CD4-positive, alpha-beta memory T cell (primary cell): ENCODE measurements at regions not wholly inside any gene's neighbourhood (a gene's known extent, or its start where the extent isn't known, plus 50 kb on each side); places are given as distances from the start of the nearest gene placed in this dataset.

Source experiments
- CTCF ChIA-PET: fragments of 350-600 bp; sonication (Branson Sonifier 250); formaldehyde crosslinking; loops from one replicate; lab custom pipeline; 2021; ENCODE audit warnings: inconsistent platforms; ENCODE audit not compliant: partially characterized antibody; lab: Charles Lee
- POLR2A ChIA-PET: fragments of 350-600 bp; sonication (Branson Sonifier 250); formaldehyde crosslinking; loops from one replicate; lab custom pipeline; 2021; ENCODE audit not compliant: partially characterized antibody; lab: Charles Lee
- DNase-seq, 5 donors: peaks; one replicate each; pipeline versions ENCODE4 v3.0.0 to v3.0.0-alpha.2; 2020 to 2022; ENCODE audit warnings: mixed read lengths in 1 of 5
- H3K27ac ChIP-seq: one replicate; pipeline ENCODE4 v1.7.0; 2013; ENCODE audit warnings: low read depth, low read length
- H3K27me3 ChIP-seq: 2 replicates; pipeline ENCODE4 v1.7.0; 2013; ENCODE audit warnings: mild to moderate bottlenecking, low read length, moderate library complexity; ENCODE audit not compliant: insufficient read depth
- H3K36me3 ChIP-seq: 2 replicates; pipeline ENCODE4 v1.7.0; 2013; ENCODE audit warnings: mild to moderate bottlenecking, low read length, moderate library complexity; ENCODE audit not compliant: insufficient read depth
- H3K4me1 ChIP-seq: 2 replicates; pipeline ENCODE4 v1.7.0; 2013; ENCODE audit warnings: mild to moderate bottlenecking, low read length, moderate library complexity; ENCODE audit not compliant: insufficient read depth
- H3K4me3 ChIP-seq, 2 donors: one replicate each; pipeline ENCODE4 v1.7.0; 2013; ENCODE audit warnings: low read length in 2 of 2, mild to moderate bottlenecking in 1 of 2
- H3K9me3 ChIP-seq, 2 donors: one replicate each; pipeline ENCODE4 v1.7.0; 2013; ENCODE audit warnings: low read length in 2 of 2, control low read depth in 1 of 2; ENCODE audit not compliant: control insufficient read depth in 1 of 2
- H3K27ac Mint-ChIP-seq, 7 donors: one replicate each; pipeline ENCODE4 v1.8.0; 2020 to 2021; ENCODE audit warnings: mixed read lengths in 7 of 7, mild to moderate bottlenecking in 6 of 7, inconsistent platforms in 3 of 7, moderate library complexity in 3 of 7
- H3K27me3 Mint-ChIP-seq, 2 donors: one replicate each; pipeline ENCODE4 v1.8.0; 2020 to 2021; ENCODE audit warnings: mixed read lengths in 2 of 2
- H3K36me3 Mint-ChIP-seq, 2 donors: one replicate each; pipeline ENCODE4 v1.8.0; 2020 to 2021; ENCODE audit warnings: mixed read lengths in 2 of 2, inconsistent platforms in 1 of 2, mild to moderate bottlenecking in 1 of 2
- H3K4me1 Mint-ChIP-seq, 4 donors: one replicate each; pipeline ENCODE4 v1.8.0; 2020 to 2021; ENCODE audit warnings: mixed read lengths in 4 of 4, mild to moderate bottlenecking in 1 of 4
- H3K4me3 Mint-ChIP-seq, 8 donors: one replicate each; pipeline ENCODE4 v1.8.0; 2020 to 2021; ENCODE audit warnings: mixed read lengths in 8 of 8, mild to moderate bottlenecking in 7 of 8, moderate library complexity in 6 of 8, inconsistent platforms in 3 of 8
- H3K9me3 Mint-ChIP-seq, 8 donors: one replicate each; pipeline ENCODE4 v1.8.0; 2020 to 2021; ENCODE audit warnings: mixed read lengths in 8 of 8, mild to moderate bottlenecking in 5 of 8, inconsistent platforms in 3 of 8, moderate library complexity in 1 of 8
- intact Hi-C: fragments of 100-400 bp; cut with micrococcal nuclease; formaldehyde crosslinking; loops from one replicate; pipeline ENCODE4 v1.15.1; 2023

DNA sequence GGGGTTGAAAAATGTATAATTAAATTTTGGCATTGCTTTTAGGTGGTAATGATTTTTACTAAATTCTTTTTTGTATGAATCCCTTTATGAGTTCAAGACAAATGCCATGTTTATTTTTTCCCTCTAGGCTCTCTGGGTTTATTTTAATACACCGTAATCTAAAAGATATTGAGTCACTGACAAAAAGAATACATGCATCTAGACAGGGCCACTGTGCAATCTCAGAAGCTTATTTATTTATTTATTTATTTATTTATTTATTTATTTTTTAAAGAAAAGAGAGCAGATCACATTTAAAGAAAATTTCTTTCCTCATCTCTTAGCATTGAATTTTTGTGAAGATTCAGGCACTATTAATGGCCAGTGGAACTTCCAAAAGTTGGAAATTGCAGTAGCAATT lies 283.9 kb upstream of the SLC10A2 start:
- Histone ChIP-seq H3K27me3 (no peaks in the 10 kb centered on the region), H3K9me3 (no peaks in the 10 kb centered on the region), H3K27ac (no peak overlapping the region), H3K4me1 (no peaks in the 10 kb centered on the region), H3K4me3 (no peak overlapping the region), H3K36me3 (no peaks in the 10 kb centered on the region)
- no peaks in the 10 kb centered on the region for H3K27me3 Mint-ChIP-seq
- H3K36me3 Mint-ChIP-seq, result no peaks in the 10 kb centered on the region
- CTCF ChIA-PET, result no interaction called here
- no peak overlapping the region for H3K4me3 Mint-ChIP-seq
- H3K4me1 Mint-ChIP-seq, result no peaks in the 10 kb centered on the region
- POLR2A ChIA-PET, result no interaction called here
- no peak for DNase-seq
- peaks cover 3 to 18% (median 6%) of the 10 kb centered on the region in 8 donors for H3K9me3 Mint-ChIP-seq
- intact Hi-C loops, result no loop called here
- H3K27ac Mint-ChIP-seq, result no peak overlapping the region

DNA sequence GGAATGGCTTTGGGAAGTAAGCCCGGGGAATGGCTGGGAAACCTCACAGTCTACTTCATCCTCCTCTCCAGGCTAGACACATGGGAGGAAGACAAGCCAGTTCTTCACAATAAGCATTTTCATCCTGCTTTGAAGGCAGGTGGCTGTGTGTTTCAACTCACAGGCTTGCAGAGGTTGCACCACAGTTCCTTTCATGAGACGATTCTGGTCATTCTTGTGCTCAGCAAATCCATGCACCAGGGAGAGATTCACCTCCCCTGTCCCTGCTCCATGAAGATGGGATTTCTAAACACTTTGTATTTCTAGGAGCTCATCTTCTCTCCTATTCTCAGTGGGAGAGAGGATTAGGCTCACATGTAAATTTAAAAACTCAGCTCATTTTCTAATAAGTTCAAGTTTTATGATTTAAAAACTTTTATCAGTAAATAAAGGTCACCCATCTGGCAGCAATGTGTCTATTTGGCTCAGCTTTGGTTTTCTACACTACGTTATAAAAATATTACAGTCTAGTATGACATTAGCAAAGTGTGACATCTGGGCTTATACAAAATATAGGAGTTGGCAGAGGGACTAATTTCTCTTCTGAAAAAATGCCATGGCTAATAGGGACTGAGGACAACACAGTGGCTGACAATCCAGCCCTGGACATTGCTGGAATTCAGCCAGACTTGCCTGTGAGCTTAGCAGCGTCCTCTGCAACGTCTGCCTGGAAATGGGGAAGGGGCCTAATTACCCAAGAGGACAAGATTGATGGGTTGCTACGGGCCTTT lies 283.2 kb upstream of the SLC10A2 start:
- H3K4me3 ChIP-seq, result no peak overlapping the region
- no peaks in the 10 kb centered on the region for H3K4me1 Mint-ChIP-seq
- H3K36me3 ChIP-seq, result no peaks in the 10 kb centered on the region
- ChIA-PET CTCF (no interaction called here), POLR2A (no interaction called here)
- no peaks in the 10 kb centered on the region for H3K36me3 Mint-ChIP-seq
- no peak for DNase-seq
- H3K9me3 ChIP-seq, result peaks cover 0 to 3% of the 10 kb centered on the region in 2 donors
- no peak overlapping the region for H3K4me3 Mint-ChIP-seq
- intact Hi-C loops, result no loop called here
- H3K27ac ChIP-seq, result no peak overlapping the region
- H3K27me3 Mint-ChIP-seq, result no peaks in the 10 kb centered on the region
- no peak overlapping the region for H3K27ac Mint-ChIP-seq
- no peaks in the 10 kb centered on the region for H3K4me1 ChIP-seq
- peaks cover 6 to 24% (median 11%) of the 10 kb centered on the region in 8 donors for H3K9me3 Mint-ChIP-seq
- no peaks in the 10 kb centered on the region for H3K27me3 ChIP-seq

DNA sequence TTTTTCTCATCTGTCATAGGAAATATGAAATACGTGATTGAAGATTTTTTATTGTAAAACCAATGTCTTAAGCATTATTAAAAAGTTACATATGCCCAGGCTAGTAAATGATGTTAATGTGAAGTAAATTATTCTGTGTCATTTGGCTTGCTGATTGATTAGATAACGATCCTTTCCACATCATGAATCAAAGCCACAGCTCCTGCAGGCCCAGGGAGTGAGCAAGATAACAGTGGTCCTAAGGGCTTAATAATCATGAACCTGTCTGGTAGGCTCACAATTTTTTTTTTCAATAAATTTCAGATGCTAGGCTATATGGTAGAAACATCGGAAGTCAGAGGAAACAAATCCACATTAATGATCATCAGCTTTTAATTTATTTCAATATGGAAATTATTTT lies 269.0 kb upstream of the SLC10A2 start:
- H3K4me1 Mint-ChIP-seq, result no peaks in the 10 kb centered on the region
- Histone ChIP-seq H3K4me3 (no peak overlapping the region), H3K36me3 (no peaks in the 10 kb centered on the region), H3K27me3 (no peaks in the 10 kb centered on the region), H3K4me1 (no peaks in the 10 kb centered on the region), H3K9me3 (no peaks in the 10 kb centered on the region), H3K27ac (no peak overlapping the region)
- intact Hi-C loops, result no loop called here
- H3K27me3 Mint-ChIP-seq, result no peaks in the 10 kb centered on the region
- H3K4me3 Mint-ChIP-seq, result no peak overlapping the region
- ChIA-PET CTCF (interaction anchor here (1.0 kb wide), 1 partner anchor 26 kb away, joined by 3 read pairs; no protein-coding TSS in a partner anchor), POLR2A (no interaction called here)
- H3K9me3 Mint-ChIP-seq, result peaks cover 0 to 10% (median 1%) of the 10 kb centered on the region in 8 donors
- H3K36me3 Mint-ChIP-seq, result no peaks in the 10 kb centered on the region
- DNase-seq, result no peak
- H3K27ac Mint-ChIP-seq, result no peak overlapping the region

DNA sequence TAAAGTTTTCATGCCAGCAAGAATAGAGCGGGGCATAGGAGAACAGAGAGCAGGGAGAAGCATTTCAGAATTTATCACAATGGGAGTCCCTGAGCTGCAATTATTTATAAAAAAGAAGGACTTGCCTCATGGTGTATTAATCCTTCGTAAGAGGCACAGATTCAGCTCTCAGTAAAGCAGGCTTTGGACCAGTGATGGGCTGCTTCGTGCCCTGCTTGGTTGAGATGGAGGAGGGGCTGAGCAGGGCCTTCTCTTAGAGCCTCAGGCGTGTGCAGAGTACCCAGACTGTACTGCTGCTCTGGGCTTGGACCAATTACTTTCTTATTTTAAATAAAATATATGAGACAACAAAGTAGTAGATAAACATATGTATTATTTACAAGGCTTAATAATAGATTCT lies 265.7 kb upstream of the SLC10A2 start:
- H3K36me3 ChIP-seq, result no peaks in the 10 kb centered on the region
- H3K4me3 ChIP-seq, result no peak overlapping the region
- no peaks in the 10 kb centered on the region for H3K4me1 ChIP-seq
- no peak overlapping the region for H3K27ac ChIP-seq
- intact Hi-C loops, result no loop called here
- Mint-ChIP-seq H3K27ac (no peak overlapping the region), H3K27me3 (no peaks in the 10 kb centered on the region), H3K4me1 (no peaks in the 10 kb centered on the region), H3K4me3 (no peak overlapping the region), H3K9me3 (peaks cover 0 to 13% (median 1%) of the 10 kb centered on the region in 8 donors), H3K36me3 (no peaks in the 10 kb centered on the region)
- CTCF ChIA-PET, result no interaction called here
- DNase-seq, result no peak
- no peaks in the 10 kb centered on the region for H3K9me3 ChIP-seq
- no peaks in the 10 kb centered on the region for H3K27me3 ChIP-seq
- POLR2A ChIA-PET, result no interaction called here

DNA sequence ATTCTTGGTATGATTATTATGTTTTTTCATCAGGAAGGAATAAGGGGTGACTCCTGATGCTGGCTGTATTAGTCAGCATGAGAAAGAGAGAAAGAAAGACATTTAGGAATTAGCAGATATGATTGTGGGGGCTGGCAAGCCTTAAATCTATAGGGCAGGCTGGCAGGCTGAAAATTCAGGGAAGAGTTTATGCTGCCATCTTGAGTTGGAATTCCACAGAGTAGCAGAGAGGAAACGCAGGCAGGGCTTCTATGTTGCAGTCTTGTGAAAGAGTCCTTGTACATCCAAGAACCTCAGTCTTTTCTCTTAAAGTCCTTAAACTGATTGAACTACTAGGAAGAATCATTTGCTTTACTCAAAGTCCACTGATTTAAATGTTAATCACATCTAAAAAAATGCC lies 262.7 kb upstream of the SLC10A2 start:
- Histone ChIP-seq H3K9me3 (no peaks in the 10 kb centered on the region), H3K27ac (no peak overlapping the region), H3K27me3 (no peaks in the 10 kb centered on the region), H3K4me3 (no peak overlapping the region), H3K4me1 (no peaks in the 10 kb centered on the region), H3K36me3 (no peaks in the 10 kb centered on the region)
- Mint-ChIP-seq H3K27ac (no peak overlapping the region), H3K9me3 (peaks cover 0 to 18% (median 3%) of the 10 kb centered on the region in 8 donors), H3K4me3 (no peak overlapping the region), H3K4me1 (no peaks in the 10 kb centered on the region), H3K36me3 (no peaks in the 10 kb centered on the region), H3K27me3 (no peaks in the 10 kb centered on the region)
- DNase-seq, result no peak
- intact Hi-C loops, result no loop called here
- POLR2A ChIA-PET, result no interaction called here
- CTCF ChIA-PET, result no interaction called here

DNA sequence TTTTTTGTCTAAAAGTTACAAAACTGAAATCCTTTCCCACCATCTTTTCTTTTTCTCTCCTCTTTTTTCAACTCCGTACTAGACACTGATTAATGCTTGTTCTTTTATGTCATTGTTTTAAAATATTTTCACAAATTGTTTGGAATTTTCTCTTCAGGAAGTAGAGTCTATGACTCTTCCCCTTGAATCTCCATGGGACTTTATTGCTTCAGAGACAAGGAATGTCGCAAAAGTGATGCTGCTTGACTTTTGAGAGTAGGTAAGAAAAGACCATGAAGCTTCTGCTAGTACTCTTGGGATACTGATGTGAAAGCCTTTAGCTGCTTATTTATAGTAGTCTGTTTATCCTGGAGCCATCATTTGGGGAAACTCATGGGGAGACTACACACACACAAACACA lies 260.1 kb upstream of the SLC10A2 start:
- no peaks in the 10 kb centered on the region for H3K27me3 Mint-ChIP-seq
- CTCF ChIA-PET, result no interaction called here
- intact Hi-C loops, result no loop called here

DNA sequence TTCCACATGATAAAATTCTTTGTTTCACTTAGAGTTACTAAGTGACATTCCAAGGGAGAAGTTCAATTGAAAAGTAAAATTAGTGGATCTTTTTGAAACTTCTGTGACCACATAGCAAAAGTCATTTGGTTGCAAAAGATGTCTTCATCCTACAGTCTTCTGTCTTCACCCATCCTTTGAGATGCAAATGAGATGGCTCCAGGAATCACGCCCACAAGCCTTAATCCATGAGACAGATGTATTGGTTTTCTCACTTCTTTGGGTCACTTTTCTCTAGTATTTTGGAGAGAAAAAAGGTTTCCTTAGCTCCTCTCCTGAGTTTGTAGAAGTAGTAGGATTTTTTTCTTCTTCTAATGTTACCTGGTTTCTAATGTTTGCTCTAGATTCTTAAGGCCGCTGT lies 259.5 kb upstream of the SLC10A2 start:
- ChIA-PET CTCF (no interaction called here), POLR2A (no interaction called here)
- Histone ChIP-seq H3K27ac (no peak overlapping the region), H3K27me3 (no peaks in the 10 kb centered on the region), H3K9me3 (no peaks in the 10 kb centered on the region), H3K36me3 (no peaks in the 10 kb centered on the region), H3K4me1 (no peaks in the 10 kb centered on the region), H3K4me3 (no peak overlapping the region)
- H3K27me3 Mint-ChIP-seq, result no peaks in the 10 kb centered on the region
- intact Hi-C loops, result no loop called here
- no peak overlapping the region for H3K4me3 Mint-ChIP-seq
- H3K27ac Mint-ChIP-seq, result no peak overlapping the region
- H3K36me3 Mint-ChIP-seq, result no peaks in the 10 kb centered on the region
- no peaks in the 10 kb centered on the region for H3K4me1 Mint-ChIP-seq
- DNase-seq, result no peak
- H3K9me3 Mint-ChIP-seq, result peaks cover 0 to 15% (median 3%) of the 10 kb centered on the region in 8 donors

More for the DNA sequence above, 260.1 kb upstream of the SLC10A2 start:
- no peaks in the 10 kb centered on the region for H3K9me3 ChIP-seq
- no peaks in the 10 kb centered on the region for H3K4me1 ChIP-seq
- H3K36me3 ChIP-seq, result no peaks in the 10 kb centered on the region
- no peaks in the 10 kb centered on the region for H3K4me1 Mint-ChIP-seq
- H3K4me3 ChIP-seq, result no peak overlapping the region
- no peak for DNase-seq
- POLR2A ChIA-PET, result no interaction called here
- H3K27ac Mint-ChIP-seq, result no peak overlapping the region
- no peaks in the 10 kb centered on the region for H3K27me3 ChIP-seq
- peaks cover 0 to 15% (median 3%) of the 10 kb centered on the region in 8 donors for H3K9me3 Mint-ChIP-seq
- no peak overlapping the region for H3K4me3 Mint-ChIP-seq
- no peaks in the 10 kb centered on the region for H3K36me3 Mint-ChIP-seq
- H3K27ac ChIP-seq, result no peak overlapping the region
